ENCODE measurements at regions not wholly inside any gene's neighbourhood (a gene's known extent, or its start where the extent isn't known, plus 50 kb on each side); places are given as distances from the start of the nearest gene placed in this dataset.

DNA sequence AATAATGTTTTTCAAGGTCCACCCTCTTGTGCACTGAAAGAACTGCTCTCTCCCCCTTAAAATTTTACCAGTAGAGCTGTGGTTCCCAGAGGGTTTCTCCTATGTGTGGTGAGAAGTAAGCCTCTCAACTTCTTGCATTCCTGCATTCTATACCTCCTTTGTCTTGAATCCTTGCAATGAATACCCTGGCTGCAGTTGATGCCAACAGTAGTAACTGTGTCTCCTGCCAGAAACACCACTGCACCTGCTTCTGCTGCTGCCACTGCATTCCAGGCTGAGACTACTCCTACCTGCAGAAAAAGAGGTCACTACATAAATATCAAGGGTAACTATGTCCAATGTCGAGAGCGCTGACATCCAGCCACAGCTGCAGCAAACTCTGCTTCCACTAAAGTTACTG, 203.7 kb downstream of the TMEM167A start:
- TF ChIP-seq POLR2A (IDR thresholded peaks at IDR 0.05): no peak
- TF ChIP-seq, protein P1, sequence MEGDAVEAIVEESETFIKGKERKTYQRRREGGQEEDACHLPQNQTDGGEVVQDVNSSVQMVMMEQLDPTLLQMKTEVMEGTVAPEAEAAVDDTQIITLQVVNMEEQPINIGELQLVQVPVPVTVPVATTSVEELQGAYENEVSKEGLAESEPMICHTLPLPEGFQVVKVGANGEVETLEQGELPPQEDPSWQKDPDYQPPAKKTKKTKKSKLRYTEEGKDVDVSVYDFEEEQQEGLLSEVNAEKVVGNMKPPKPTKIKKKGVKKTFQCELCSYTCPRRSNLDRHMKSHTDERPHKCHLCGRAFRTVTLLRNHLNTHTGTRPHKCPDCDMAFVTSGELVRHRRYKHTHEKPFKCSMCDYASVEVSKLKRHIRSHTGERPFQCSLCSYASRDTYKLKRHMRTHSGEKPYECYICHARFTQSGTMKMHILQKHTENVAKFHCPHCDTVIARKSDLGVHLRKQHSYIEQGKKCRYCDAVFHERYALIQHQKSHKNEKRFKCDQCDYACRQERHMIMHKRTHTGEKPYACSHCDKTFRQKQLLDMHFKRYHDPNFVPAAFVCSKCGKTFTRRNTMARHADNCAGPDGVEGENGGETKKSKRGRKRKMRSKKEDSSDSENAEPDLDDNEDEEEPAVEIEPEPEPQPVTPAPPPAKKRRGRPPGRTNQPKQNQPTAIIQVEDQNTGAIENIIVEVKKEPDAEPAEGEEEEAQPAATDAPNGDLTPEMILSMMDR (IDR thresholded peaks at IDR 0.05): no peak

Data from body of pancreas (tissue), 4 donors.